Right lobe of liver (tissue), 6 donors: ENCODE measurements at regions not wholly inside any gene's neighbourhood (a gene's known extent, or its start where the extent isn't known, plus 50 kb on each side); places are given as distances from the start of the nearest gene placed in this dataset.

Experiments used
- ATAC-seq, 4 donors: fragments of 200-7000 bp; cut with Tn5 transposase; one replicate each; pipeline ENCODE4 v1.9.1; 2020; ENCODE audit warnings: mild to moderate bottlenecking in 4 of 4, moderate library complexity in 4 of 4
- DNase-seq, 3 donors: peaks; one replicate each; pipeline ENCODE4 v3.0.0-alpha.2; 2020
- H3K27ac ChIP-seq, 3 donors: fragments of 200-600 bp; one replicate each; pipeline ENCODE4 v1.8.0; 2022
- H3K27me3 ChIP-seq, 2 donors: fragments of 200-600 bp; one replicate each; pipeline ENCODE4 v1.8.0; 2022
- H3K36me3 ChIP-seq, 4 donors: fragments of 200-600 bp; sonication (generic) in 1 of 4; one replicate each; pipeline versions ENCODE4 v1.5.1 to v1.8.0; 2017 to 2022; ENCODE audit warnings: control low read depth in 1 of 4
- H3K4me1 ChIP-seq, 4 donors: fragments of 200-600 bp; sonication (generic) in 1 of 4; one replicate each; pipeline versions ENCODE4 v1.5.1 to v1.8.0; 2017 to 2022; ENCODE audit warnings: control low read depth in 1 of 4
- H3K4me3 ChIP-seq, 3 donors: fragments of 200-600 bp; one replicate each; pipeline ENCODE4 v1.8.0; 2022
- H3K9me3 ChIP-seq, 4 donors: fragments of 200-600 bp; sonication (generic) in 1 of 4; one replicate each; pipeline versions ENCODE4 v1.5.1 to v1.8.0; 2017 to 2022; ENCODE audit warnings: control low read depth in 1 of 4
- POLR2A ChIP-seq: fragments of 450-650 bp; IDR thresholded peaks from one replicate; pipeline ENCODE4 v1.6.1; 2017; ENCODE audit warnings: antibody characterized with exemption, mild to moderate bottlenecking
- WGBS: methylation state at CpG from one replicate; pipeline ENCODE4 v1.1.6; 2018; ENCODE audit warnings: low coverage, low lambda C conversion rate; ENCODE audit not compliant: insufficient coverage; ENCODE audit errors: missing lambda C conversion rate; 5-methylcytosine and 5-hydroxymethylcytosine counted together
- intact Hi-C, 2 donors: fragments of 100-400 bp; cut with DNase I; formaldehyde crosslinking; loops; one replicate each; pipeline versions ENCODE4 v1.11.2 to v1.14.1; 2022
- TF ChIP-seq, protein P1 (sequence below), 4 donors: fragments of 200-600 bp in 3 of 4; fragments of 450-650 bp in 1 of 4; IDR thresholded peaks; one replicate each; pipeline versions ENCODE4 v1.5.1 to v1.8.0; 2016 to 2022; ENCODE audit warnings: antibody characterized with exemption in 4 of 4, mild to moderate bottlenecking in 2 of 4
- donor health status: DM: no; HTN: yes; CAD: no.
- donor health status: DM: no; HTN: no; CAD: no.
- donor health status: DM: no; HTN: no; CAD: no.
- donor health status: DM: no; HTN: yes; CAD: no.
- donor health status: DM: no; HTN: yes; CAD: no.

DNA sequence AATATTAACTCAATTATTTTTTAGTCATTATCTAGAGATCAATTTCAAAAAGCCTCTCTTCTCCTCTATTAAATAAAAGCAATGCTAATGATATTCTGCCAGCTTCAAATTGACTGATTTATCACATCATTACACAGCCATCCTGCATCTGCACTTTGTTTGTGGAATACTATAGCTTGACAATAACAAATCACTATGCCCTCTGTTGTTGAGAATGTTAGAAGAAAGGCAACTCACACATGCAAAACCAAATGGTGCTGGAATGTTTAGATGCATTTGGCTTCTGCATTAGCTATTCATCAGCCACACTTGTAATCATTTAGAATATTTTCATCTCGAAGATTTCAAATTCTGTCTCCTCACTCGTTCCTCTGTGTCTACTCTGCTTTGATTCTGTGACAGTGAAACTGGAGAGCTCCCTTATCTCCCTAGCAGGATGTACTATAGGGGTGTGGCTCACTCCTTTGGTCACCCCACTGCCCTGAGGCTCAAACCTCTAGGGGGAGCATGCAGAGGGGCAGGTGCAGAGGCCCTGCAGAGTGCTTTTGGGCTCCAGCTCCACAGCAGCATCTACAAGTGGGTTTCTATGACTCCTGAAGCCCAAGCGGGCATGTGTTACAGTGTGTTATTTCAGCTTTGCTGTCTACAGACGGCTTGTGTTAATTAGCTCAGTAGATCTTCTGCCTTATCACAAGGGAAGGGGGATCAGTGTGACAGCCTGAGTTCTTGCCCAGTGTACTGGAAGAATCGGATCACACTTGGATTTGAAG lies 454.1 kb upstream of the BCHE start:
- no peaks in the 10 kb centered on the region for H3K36me3 ChIP-seq
- DNase-seq, result no peak
- 44% methylated on average over 5 of the region's 5 CpGs for WGBS
- no peak for ATAC-seq
- intact Hi-C loops, result no loop called here
- H3K27ac ChIP-seq, result no peak overlapping the region
- H3K27me3 ChIP-seq, result no peaks in the 10 kb centered on the region
- TF ChIP-seq POLR2A, result no peak
- TF ChIP-seq, protein P1, sequence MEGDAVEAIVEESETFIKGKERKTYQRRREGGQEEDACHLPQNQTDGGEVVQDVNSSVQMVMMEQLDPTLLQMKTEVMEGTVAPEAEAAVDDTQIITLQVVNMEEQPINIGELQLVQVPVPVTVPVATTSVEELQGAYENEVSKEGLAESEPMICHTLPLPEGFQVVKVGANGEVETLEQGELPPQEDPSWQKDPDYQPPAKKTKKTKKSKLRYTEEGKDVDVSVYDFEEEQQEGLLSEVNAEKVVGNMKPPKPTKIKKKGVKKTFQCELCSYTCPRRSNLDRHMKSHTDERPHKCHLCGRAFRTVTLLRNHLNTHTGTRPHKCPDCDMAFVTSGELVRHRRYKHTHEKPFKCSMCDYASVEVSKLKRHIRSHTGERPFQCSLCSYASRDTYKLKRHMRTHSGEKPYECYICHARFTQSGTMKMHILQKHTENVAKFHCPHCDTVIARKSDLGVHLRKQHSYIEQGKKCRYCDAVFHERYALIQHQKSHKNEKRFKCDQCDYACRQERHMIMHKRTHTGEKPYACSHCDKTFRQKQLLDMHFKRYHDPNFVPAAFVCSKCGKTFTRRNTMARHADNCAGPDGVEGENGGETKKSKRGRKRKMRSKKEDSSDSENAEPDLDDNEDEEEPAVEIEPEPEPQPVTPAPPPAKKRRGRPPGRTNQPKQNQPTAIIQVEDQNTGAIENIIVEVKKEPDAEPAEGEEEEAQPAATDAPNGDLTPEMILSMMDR (IDR thresholded peaks at IDR 0.05), result no peak
- no peaks in the 10 kb centered on the region for H3K9me3 ChIP-seq
- H3K4me1 ChIP-seq, result no peaks in the 10 kb centered on the region
- no peak overlapping the region for H3K4me3 ChIP-seq

- Histone ChIP-seq H3K4me3 (no peak overlapping the region), H3K27ac (no peak overlapping the region), H3K4me1 (no peaks in the 10 kb centered on the region), H3K27me3 (no peaks in the 10 kb centered on the region), H3K9me3 (no peaks in the 10 kb centered on the region), H3K36me3 (no peaks in the 10 kb centered on the region)
- no peak for TF ChIP-seq POLR2A
- TF ChIP-seq, protein P1 (IDR thresholded peaks at IDR 0.05), result no peak
- WGBS, result 58% methylated on average over 2 of the region's 2 CpGs
- DNase-seq (no peak), ATAC-seq (no peak)
- intact Hi-C loops, result no loop called here
Observed at GRCh38 chr3:166285001-166285400, 447.8 kb upstream of the BCHE start.

- H3K9me3 ChIP-seq, result no peaks in the 10 kb centered on the region
- H3K27ac ChIP-seq, result no peak overlapping the region
- intact Hi-C loops, result no loop called here
- no peaks in the 10 kb centered on the region for H3K36me3 ChIP-seq
- DNase-seq (no peak), ATAC-seq (no peak)
- no peaks in the 10 kb centered on the region for H3K4me1 ChIP-seq
- no peaks in the 10 kb centered on the region for H3K27me3 ChIP-seq
- no peak overlapping the region for H3K4me3 ChIP-seq
- TF ChIP-seq, protein P1 (IDR thresholded peaks at IDR 0.05), result no peak
- TF ChIP-seq POLR2A, result no peak
- WGBS, result 66% methylated on average over 5 of the region's 5 CpGs
Observed at GRCh38 chr3:166283840-166284239, 446.6 kb upstream of the BCHE start.

DNA sequence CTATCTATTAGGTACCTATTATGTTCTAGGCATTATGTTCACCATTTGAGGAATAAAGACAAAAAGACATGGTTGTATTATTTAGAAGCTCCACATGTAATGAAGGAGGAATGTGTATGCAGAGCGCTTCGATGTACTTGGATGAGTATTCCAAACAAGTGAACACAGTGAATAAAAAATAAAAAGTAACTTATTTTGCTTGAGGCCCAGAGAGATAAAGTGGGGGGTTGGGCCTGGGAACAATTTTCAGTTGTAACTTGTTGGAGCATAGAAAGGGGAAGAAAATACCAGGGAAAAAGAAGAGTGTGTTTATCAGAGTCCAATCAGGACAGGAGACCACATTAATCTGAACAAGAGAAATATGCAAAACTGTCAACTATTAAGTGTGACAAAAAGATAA lies 445.7 kb upstream of the BCHE start:
- ATAC-seq (no peak), DNase-seq (no peak)
- Histone ChIP-seq H3K27me3 (no peaks in the 10 kb centered on the region), H3K36me3 (no peaks in the 10 kb centered on the region), H3K4me3 (no peak overlapping the region), H3K9me3 (no peaks in the 10 kb centered on the region), H3K27ac (no peak overlapping the region), H3K4me1 (no peaks in the 10 kb centered on the region)
- WGBS, result 87% methylated on average over 2 of the region's 2 CpGs
- intact Hi-C loops, result no loop called here
- no peak for TF ChIP-seq POLR2A
- TF ChIP-seq, protein P1 (IDR thresholded peaks at IDR 0.05), result no peak
